ENCODE measurements at regions not wholly inside any gene's neighbourhood (a gene's known extent, or its start where the extent isn't known, plus 50 kb on each side); places are given as distances from the start of the nearest gene placed in this dataset.

DNA sequence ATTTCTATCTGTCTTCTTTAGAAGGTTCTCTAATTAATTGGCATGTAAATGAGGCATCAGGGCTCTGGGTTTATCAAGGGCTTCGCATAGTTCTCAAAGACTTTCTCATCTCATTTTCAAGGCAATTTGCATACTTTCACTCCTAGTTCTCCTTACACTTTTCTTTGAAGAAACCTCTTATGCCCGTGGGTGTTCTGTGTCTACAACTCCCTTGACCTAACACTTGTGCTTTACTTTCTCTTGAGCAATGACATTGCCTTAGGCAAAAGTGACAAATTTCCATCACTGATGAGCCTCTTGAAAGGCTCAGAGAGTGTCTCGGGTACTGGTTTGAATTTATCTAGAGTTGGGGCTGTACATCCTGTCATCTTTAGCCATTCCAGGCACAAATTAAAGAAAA is 74.7 kb upstream of the ITPRID1 start:
- TF ChIP-seq, protein P1, sequence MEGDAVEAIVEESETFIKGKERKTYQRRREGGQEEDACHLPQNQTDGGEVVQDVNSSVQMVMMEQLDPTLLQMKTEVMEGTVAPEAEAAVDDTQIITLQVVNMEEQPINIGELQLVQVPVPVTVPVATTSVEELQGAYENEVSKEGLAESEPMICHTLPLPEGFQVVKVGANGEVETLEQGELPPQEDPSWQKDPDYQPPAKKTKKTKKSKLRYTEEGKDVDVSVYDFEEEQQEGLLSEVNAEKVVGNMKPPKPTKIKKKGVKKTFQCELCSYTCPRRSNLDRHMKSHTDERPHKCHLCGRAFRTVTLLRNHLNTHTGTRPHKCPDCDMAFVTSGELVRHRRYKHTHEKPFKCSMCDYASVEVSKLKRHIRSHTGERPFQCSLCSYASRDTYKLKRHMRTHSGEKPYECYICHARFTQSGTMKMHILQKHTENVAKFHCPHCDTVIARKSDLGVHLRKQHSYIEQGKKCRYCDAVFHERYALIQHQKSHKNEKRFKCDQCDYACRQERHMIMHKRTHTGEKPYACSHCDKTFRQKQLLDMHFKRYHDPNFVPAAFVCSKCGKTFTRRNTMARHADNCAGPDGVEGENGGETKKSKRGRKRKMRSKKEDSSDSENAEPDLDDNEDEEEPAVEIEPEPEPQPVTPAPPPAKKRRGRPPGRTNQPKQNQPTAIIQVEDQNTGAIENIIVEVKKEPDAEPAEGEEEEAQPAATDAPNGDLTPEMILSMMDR (IDR thresholded peaks at IDR 0.05): no peak
- no peak overlapping the region for H2AFZ ChIP-seq
- H3K36me3 ChIP-seq (ENCODE audit: control insufficient read depth, insufficient read depth, low read length): no peaks in the 10 kb centered on the region
- no peak overlapping the region for H3K9ac ChIP-seq
- H3K4me1 ChIP-seq: no peaks in the 10 kb centered on the region
- no peak overlapping the region for H3K4me3 ChIP-seq (ENCODE audit: low read depth, low read length)
- H3K9me3 ChIP-seq (ENCODE audit: control insufficient read depth, low read length): no peaks in the 10 kb centered on the region
- no peaks in the 10 kb centered on the region for H3K27me3 ChIP-seq (ENCODE audit: control insufficient read depth, insufficient read depth, low read length)
- H3K4me2 ChIP-seq (ENCODE audit: low read length): no peak overlapping the region
- H3K79me2 ChIP-seq: no peaks in the 10 kb centered on the region
- H3K27ac ChIP-seq: no peak overlapping the region

DNA sequence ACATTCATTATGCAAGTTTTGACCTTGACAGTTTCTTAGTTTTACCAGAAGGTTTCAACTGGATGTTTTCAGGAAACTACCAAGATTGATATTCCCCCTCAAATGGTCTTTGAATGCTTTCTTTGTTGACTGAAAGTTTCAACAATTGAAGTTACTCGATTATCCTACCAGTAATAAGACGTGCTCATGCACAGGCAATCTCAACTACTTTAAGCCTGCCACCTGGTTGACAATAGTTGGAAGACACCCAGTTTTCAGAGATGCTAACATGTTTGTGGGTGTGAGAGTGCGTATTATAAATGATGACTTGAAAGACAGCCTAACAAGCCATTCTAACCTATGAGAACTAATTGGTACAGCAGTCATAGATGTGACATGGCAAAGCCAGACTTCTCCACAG is 73.4 kb upstream of the ITPRID1 start:
- H3K27ac ChIP-seq: no peak overlapping the region
- no peaks in the 10 kb centered on the region for H3K27me3 ChIP-seq (ENCODE audit: control insufficient read depth, insufficient read depth, low read length)
- TF ChIP-seq, protein P1 (IDR thresholded peaks at IDR 0.05): no peak
- H3K9ac ChIP-seq: no peak overlapping the region
- H3K4me1 ChIP-seq: no peaks in the 10 kb centered on the region
- no peaks in the 10 kb centered on the region for H3K79me2 ChIP-seq
- H3K36me3 ChIP-seq (ENCODE audit: control insufficient read depth, insufficient read depth, low read length): no peaks in the 10 kb centered on the region
- no peak overlapping the region for H2AFZ ChIP-seq
- no peaks in the 10 kb centered on the region for H3K9me3 ChIP-seq (ENCODE audit: control insufficient read depth, low read length)
- no peak overlapping the region for H3K4me3 ChIP-seq (ENCODE audit: low read depth, low read length)
- no peak overlapping the region for H3K4me2 ChIP-seq (ENCODE audit: low read length)

DNA sequence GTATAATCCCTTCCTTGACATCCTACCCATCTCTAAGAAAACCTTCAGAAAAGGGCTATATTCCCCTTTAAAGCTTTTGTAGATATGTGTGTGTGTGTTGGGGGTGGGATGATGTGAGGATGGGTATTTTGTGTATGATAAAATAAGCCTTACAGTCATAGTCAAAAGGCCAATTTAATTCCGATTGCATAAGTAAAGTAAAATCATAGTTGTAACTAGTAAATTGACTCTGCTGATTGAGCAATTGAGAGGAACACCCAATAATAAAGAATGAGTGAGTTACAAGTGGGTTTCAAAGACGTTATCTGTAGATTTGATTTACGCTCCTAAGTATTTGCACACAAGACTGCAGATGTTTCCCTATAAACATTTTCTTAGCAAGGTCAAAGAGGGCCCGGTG is 71.3 kb upstream of the ITPRID1 start:
- no peaks in the 10 kb centered on the region for H3K36me3 ChIP-seq (ENCODE audit: control insufficient read depth, insufficient read depth, low read length)
- H3K27ac ChIP-seq: no peak overlapping the region
- no peaks in the 10 kb centered on the region for H3K9me3 ChIP-seq (ENCODE audit: control insufficient read depth, low read length)
- no peak overlapping the region for H3K9ac ChIP-seq
- H3K27me3 ChIP-seq (ENCODE audit: control insufficient read depth, insufficient read depth, low read length): no peaks in the 10 kb centered on the region
- H2AFZ ChIP-seq: no peak overlapping the region
- no peaks in the 10 kb centered on the region for H3K4me1 ChIP-seq
- no peak overlapping the region for H3K4me3 ChIP-seq (ENCODE audit: low read depth, low read length)
- H3K79me2 ChIP-seq: no peaks in the 10 kb centered on the region
- no peak overlapping the region for H3K4me2 ChIP-seq (ENCODE audit: low read length)
- TF ChIP-seq, protein P1 (IDR thresholded peaks at IDR 0.05): no peak

DNA sequence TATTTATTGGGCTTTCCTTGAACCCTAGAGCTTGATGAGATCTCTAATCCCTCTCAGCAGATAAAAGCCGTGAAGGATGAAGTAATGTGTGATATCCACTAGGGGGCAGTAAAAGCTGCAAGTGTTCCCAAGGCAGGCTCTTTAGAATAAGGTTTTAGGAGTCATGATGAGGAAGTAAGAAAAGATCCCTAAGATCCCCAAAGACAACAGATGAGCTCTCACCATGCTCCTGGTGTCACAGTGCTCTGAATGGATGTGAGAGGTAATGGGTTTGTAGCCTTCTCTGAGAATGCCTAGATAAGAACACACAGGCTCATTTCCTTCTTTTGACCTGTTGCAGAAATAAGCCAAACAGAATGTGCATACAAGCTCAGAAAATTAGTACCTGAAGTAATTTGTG is 70.4 kb upstream of the ITPRID1 start:
- no peaks in the 10 kb centered on the region for H3K36me3 ChIP-seq (ENCODE audit: control insufficient read depth, insufficient read depth, low read length)
- no peak overlapping the region for H3K27ac ChIP-seq
- H3K9ac ChIP-seq: no peak overlapping the region
- no peaks in the 10 kb centered on the region for H3K79me2 ChIP-seq
- H3K27me3 ChIP-seq (ENCODE audit: control insufficient read depth, insufficient read depth, low read length): no peaks in the 10 kb centered on the region
- no peaks in the 10 kb centered on the region for H3K4me1 ChIP-seq
- TF ChIP-seq, protein P1 (IDR thresholded peaks at IDR 0.05): peak; percentile 52
- no peak overlapping the region for H2AFZ ChIP-seq
- H3K9me3 ChIP-seq (ENCODE audit: control insufficient read depth, low read length): no peaks in the 10 kb centered on the region
- no peak overlapping the region for H3K4me3 ChIP-seq (ENCODE audit: low read depth, low read length)
- H3K4me2 ChIP-seq (ENCODE audit: low read length): no peak overlapping the region

DNA sequence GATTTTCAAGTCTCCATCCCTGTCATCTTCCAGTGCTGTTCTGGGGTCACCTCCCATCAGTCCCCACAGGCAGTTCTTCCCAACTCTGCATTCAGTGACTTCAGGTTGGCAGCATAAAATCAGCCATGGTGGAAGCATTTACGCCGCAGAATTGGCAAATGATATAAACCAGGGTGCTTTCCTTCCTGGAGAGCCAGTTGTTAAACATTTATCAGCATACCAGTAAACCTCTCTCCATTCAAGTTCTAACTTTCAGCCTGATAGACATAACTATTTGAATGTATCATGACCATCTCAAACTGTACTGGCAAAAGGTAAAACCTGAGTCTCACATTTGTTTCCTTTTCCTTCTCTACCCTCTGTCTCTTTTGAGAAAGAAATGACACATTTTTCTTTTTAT is 69.7 kb upstream of the ITPRID1 start:
- TF ChIP-seq, protein P1 (IDR thresholded peaks at IDR 0.05): no peak
- no peak overlapping the region for H3K9ac ChIP-seq
- no peaks in the 10 kb centered on the region for H3K36me3 ChIP-seq (ENCODE audit: control insufficient read depth, insufficient read depth, low read length)
- H3K4me2 ChIP-seq (ENCODE audit: low read length): no peak overlapping the region
- no peaks in the 10 kb centered on the region for H3K9me3 ChIP-seq (ENCODE audit: control insufficient read depth, low read length)
- no peak overlapping the region for H3K27ac ChIP-seq
- no peaks in the 10 kb centered on the region for H3K4me1 ChIP-seq
- H3K4me3 ChIP-seq (ENCODE audit: low read depth, low read length): no peak overlapping the region
- no peaks in the 10 kb centered on the region for H3K79me2 ChIP-seq
- no peaks in the 10 kb centered on the region for H3K27me3 ChIP-seq (ENCODE audit: control insufficient read depth, insufficient read depth, low read length)
- H2AFZ ChIP-seq: no peak overlapping the region

Measured in parathyroid adenoma (tissue), 2 donors.